AG09309 (cell line): ENCODE measurements at regions not wholly inside any gene's neighbourhood (a gene's known extent, or its start where the extent isn't known, plus 50 kb on each side); places are given as distances from the start of the nearest gene placed in this dataset.

Source experiments
- DNase-seq: peaks from one replicate; pipeline ENCODE4 v3.0.0-alpha.2; 2010; ENCODE audit warnings: low read depth
- H3K4me3 ChIP-seq: 2 replicates; pipeline ENCODE4 v1.5.1; 2011; ENCODE audit warnings: mild to moderate bottlenecking, low read depth, low read length, moderate library complexity; ENCODE audit not compliant: control insufficient read depth
- TF ChIP-seq, protein P1 (sequence below): IDR thresholded peaks from 2 replicates; pipeline ENCODE4 v1.5.1; 2011; ENCODE audit warnings: mild to moderate bottlenecking, low read depth, low read length, inconsistent platforms; ENCODE audit not compliant: insufficient read depth, control insufficient read depth; ENCODE audit errors: missing control alignments

DNA sequence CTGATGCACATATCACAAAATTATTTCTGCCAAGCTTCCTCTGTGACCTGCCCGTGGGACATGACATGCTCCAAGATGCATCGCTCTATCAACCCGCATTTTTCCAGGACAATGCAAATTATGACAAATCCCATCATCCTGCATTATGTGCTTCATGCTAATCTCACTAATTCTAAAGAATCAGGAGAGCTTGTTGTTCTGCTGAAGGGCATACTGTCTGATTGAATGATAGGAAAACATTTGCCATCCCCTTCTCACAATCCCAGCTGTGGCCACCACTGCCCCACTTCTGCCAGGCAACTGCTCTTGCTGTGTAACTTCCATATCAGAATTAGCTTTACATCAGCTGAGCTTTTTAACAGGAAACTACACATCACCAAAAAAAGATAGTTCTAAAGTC is 203.5 kb upstream of the NANOGP8 start:
- DNase-seq = no peak
- no peak overlapping the region for H3K4me3 ChIP-seq

DNA sequence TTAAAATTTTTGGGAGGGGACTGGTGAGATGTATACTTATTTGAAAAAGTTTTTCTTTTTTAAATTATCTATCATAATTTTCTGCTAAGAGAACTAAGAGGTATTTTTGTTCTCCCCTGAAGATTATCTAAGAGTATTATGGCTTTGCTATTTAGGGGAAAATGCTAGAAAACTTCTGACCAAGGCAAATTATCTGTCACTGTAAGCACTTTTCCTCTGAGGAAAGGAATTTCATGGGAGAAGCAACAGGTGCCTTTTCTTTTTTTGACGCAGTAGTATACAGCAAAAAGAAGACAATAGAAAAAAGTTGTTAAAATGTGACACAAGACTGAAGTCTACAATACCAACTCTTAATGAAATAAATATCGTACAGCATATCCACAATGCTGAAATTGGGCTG is 201.6 kb upstream of the NANOGP8 start:
- H3K4me3 ChIP-seq = no peak overlapping the region
- TF ChIP-seq, protein P1, sequence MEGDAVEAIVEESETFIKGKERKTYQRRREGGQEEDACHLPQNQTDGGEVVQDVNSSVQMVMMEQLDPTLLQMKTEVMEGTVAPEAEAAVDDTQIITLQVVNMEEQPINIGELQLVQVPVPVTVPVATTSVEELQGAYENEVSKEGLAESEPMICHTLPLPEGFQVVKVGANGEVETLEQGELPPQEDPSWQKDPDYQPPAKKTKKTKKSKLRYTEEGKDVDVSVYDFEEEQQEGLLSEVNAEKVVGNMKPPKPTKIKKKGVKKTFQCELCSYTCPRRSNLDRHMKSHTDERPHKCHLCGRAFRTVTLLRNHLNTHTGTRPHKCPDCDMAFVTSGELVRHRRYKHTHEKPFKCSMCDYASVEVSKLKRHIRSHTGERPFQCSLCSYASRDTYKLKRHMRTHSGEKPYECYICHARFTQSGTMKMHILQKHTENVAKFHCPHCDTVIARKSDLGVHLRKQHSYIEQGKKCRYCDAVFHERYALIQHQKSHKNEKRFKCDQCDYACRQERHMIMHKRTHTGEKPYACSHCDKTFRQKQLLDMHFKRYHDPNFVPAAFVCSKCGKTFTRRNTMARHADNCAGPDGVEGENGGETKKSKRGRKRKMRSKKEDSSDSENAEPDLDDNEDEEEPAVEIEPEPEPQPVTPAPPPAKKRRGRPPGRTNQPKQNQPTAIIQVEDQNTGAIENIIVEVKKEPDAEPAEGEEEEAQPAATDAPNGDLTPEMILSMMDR = no peak
- DNase-seq = no peak

More for the DNA sequence above, 203.5 kb upstream of the NANOGP8 start:
- TF ChIP-seq, protein P1 = no peak

DNA sequence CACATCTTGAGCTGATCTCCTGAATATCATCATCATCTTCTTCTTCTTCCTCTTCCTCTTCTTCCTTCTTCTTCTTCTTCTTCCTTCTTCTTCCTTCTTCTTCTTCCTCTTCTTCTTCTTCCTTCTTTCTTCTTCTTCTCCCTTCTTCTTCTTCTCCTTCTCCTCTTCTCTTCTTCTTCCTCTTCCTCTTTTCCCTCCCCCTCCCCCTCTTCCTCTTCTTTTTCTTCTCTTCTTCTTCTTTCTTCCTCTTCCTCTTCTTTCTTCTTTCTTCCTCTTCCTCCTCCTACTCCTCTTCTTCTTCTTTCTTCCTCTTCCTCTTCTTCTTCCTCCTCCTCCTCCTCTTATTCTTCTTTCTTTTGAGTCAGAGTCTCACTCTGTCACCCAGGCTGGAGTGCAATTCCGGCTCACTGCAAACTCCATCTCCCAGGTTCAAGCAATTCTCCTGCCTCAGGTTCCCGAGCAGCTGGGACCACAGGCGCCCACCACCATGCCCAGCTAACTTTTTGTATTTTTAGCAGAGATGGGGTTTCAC is 197.9 kb upstream of the NANOGP8 start:
- H3K4me3 ChIP-seq = no peak overlapping the region
- TF ChIP-seq, protein P1 = no peak
- DNase-seq = no peak

DNA sequence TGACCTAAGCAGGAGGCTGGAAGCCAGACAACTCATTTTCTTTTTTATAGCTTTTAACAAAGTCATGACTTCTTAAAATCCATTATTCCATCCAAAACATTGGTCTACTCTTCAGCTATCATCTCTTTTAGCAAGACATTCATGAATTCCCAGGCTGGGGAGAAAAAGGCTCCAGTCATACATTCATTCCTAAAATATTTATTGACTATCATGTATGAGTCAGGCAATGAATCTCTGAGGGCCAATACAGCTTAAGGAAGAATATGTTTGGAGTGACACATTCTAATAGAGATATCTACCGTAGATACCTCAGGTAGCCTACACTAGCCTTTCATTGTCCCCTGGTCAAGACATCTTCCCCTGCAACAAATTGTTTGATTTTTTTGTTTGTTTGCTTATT is 196.4 kb upstream of the NANOGP8 start:
- no peak for DNase-seq
- TF ChIP-seq, protein P1 = no peak
- H3K4me3 ChIP-seq = no peak overlapping the region

DNA sequence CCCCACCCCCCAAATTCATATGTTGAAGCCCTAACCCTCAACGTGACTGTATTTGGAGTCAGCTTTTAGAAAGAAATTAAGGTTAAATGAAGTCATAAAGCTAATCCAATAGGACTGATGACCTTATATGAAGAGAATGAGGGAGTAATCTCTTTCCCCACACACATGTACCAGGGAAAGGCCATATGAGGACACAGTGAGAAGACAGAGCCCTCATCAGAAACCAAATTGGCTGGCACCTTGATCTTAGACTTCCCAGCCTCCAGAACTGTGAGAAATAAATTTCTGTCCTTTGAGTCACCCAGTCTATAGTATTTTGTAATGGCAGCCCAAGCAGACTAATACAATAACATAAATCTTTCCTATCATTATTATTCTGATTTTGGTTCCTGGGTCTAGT is 194.7 kb upstream of the NANOGP8 start:
- DNase-seq = no peak
- H3K4me3 ChIP-seq = no peak overlapping the region

DNA sequence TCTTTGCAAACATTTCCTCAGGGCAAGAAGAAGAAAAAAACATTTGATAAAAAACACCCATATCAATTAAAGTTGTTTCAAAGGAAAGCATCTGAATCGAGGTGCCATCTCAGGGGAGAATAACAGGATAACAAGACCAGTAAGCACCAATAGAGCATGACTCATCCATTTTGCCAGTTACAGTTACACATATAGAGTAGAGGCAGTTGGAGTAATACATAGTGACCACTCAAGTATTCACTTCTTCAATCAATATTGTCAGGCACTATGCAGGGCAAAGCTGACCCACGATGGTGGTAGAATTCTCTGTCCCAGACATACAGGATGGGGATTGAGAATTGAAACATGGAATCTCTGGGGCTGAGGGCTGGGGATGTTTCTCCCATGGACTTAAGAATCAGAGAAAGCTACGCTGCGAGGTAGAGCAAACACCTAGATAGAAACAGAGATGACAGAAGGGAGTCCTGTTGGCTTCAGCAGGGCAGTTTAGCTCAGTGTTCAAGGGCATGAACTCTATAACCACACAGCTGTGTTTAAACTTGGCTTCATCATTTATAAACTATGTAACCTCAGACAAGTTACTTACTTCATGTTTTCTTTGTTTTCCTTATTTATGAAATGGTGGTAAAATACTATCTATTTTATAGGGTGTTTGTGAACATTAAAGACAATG is 186.4 kb upstream of the NANOGP8 start:
- TF ChIP-seq, protein P1 = no peak
- no peak overlapping the region for H3K4me3 ChIP-seq
- no peak for DNase-seq

More for the DNA sequence above, 194.7 kb upstream of the NANOGP8 start:
- TF ChIP-seq, protein P1 = no peak
